Caco-2 (cell line): ENCODE measurements at regions not wholly inside any gene's neighbourhood (a gene's known extent, or its start where the extent isn't known, plus 50 kb on each side); places are given as distances from the start of the nearest gene placed in this dataset.
"Not testable (repeated sequence)": the region's sequence is repeated elsewhere in the genome, so short reads cannot be mapped to it uniquely, and the experiment has no call there.

Experiments
- BruUV-seq: library from RNA; stranded (reverse); fragments of 400-500 nt; replicated peaks from 2 replicates; lab custom pipeline; 2021; lab: Mats Ljungman, UMichigan
- CTCF ChIA-PET: fragments of 300-600 bp; sonication (Branson Sonifier 250); formaldehyde crosslinking; loops from one replicate; lab custom pipeline; 2022; ENCODE audit warnings: antibody characterized with exemption; lab: Charles Lee
- POLR2A ChIA-PET: fragments of 300-600 bp; sonication (Branson Sonifier 250); formaldehyde crosslinking; loops from one replicate; lab custom pipeline; 2022; ENCODE audit warnings: antibody characterized with exemption; lab: Charles Lee
- DNase-seq, 2 experiments: peaks; one replicate each; pipeline versions ENCODE4 v3.0.0 to v3.0.0-alpha.2; 2020 to 2022
- H3K27me3 ChIP-seq: replicated peaks from 2 replicates; pipeline ENCODE4 v1.6.0; 2011; ENCODE audit warnings: low read length; ENCODE audit not compliant: control insufficient read depth, insufficient read depth
- H3K36me3 ChIP-seq: 2 replicates; pipeline ENCODE4 v1.5.1; 2011; ENCODE audit warnings: low read length; ENCODE audit not compliant: control insufficient read depth, insufficient read depth
- H3K4me1 ChIP-seq: fragments of 250-450 bp; sonication (Bioruptor Pico); 2 replicates; pipeline ENCODE4 v1.5.1; 2020; ENCODE audit warnings: mild to moderate bottlenecking
- H3K4me3 ChIP-seq: 2 replicates; pipeline ENCODE4 v1.5.1; 2011; ENCODE audit warnings: low read depth, mild to moderate bottlenecking, control low read depth, low read length
- H3K9me3 ChIP-seq: fragments of 250-450 bp; sonication (Bioruptor Pico); 2 replicates; pipeline ENCODE4 v1.5.1; 2020; ENCODE audit warnings: mild to moderate bottlenecking, moderate library complexity
- H3K27ac Mint-ChIP-seq: one replicate; pipeline ENCODE4 v1.8.0; 2022; ENCODE audit warnings: mixed read lengths; ENCODE audit not compliant: unreplicated experiment
- H3K27me3 Mint-ChIP-seq: one replicate; pipeline ENCODE4 v1.8.0; 2022; ENCODE audit warnings: mixed read lengths; ENCODE audit not compliant: insufficient read depth, unreplicated experiment
- H3K36me3 Mint-ChIP-seq: one replicate; pipeline ENCODE4 v1.8.0; 2022; ENCODE audit warnings: mild to moderate bottlenecking, mixed read lengths; ENCODE audit not compliant: insufficient read depth, unreplicated experiment
- H3K4me1 Mint-ChIP-seq: one replicate; pipeline ENCODE4 v1.8.0; 2022; ENCODE audit warnings: low read depth, mixed read lengths; ENCODE audit not compliant: unreplicated experiment
- H3K4me3 Mint-ChIP-seq: one replicate; pipeline ENCODE4 v1.8.0; 2022; ENCODE audit warnings: mild to moderate bottlenecking, moderate library complexity, mixed read lengths; ENCODE audit not compliant: unreplicated experiment
- H3K9me3 Mint-ChIP-seq: one replicate; pipeline ENCODE4 v1.8.0; 2022; ENCODE audit warnings: mixed read lengths; ENCODE audit not compliant: unreplicated experiment
- intact Hi-C: fragments of 100-400 bp; cut with micrococcal nuclease; formaldehyde crosslinking; loops from one replicate; pipeline ENCODE4 v1.10.0; 2022; ENCODE audit not compliant: unreplicated experiment
- TF ChIP-seq, protein P1 (sequence below), 2 experiments: fragments of 200-600 bp in 1 of 2; IDR thresholded peaks; 1 replicate in 1 of 2; 2 replicates in 1 of 2; pipeline versions ENCODE4 v1.5.1 to v1.8.0; 2011 to 2022; ENCODE audit warnings: antibody characterized with exemption in 1 of 2, control low read depth in 1 of 2, inconsistent platforms in 1 of 2, low read depth in 1 of 2, low read length in 1 of 2, mild to moderate bottlenecking in 1 of 2, moderate library complexity in 1 of 2; ENCODE audit not compliant: insufficient read depth in 1 of 2, severe bottlenecking in 1 of 2, unreplicated experiment in 1 of 2

DNA sequence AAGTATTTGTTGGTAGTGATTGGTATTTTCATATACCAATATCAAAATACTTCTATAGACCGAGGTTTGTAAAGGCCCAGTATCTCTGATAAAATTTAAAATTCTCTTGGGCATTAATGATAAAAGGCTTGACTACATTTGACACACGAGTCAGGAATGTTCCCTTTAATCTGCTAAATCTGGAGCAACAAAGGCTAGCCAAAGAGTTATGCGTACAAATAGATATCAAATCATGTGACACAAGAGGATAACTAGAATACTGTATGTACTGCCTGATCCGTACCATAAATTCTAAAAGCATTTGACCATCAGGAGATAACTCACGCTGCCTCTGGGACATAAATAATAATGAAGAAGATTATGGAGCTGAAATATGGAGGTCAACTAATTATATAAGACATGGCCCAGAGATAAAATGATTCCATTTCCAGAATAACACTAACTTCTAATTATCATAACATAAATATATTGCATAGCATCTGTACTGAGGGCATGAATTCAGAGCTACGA lies 64.2 kb upstream of the SH3GLB1 start:
- Histone ChIP-seq H3K27me3 (no peaks in the 10 kb centered on the region), H3K36me3 (no peaks in the 10 kb centered on the region), H3K9me3 (no peaks in the 10 kb centered on the region), H3K4me1 (no peaks in the 10 kb centered on the region; the same call in 1 of the 2 replicates), H3K4me3 (no peak overlapping the region)
- POLR2A ChIA-PET: no interaction called here
- CTCF ChIA-PET: no interaction called here
- TF ChIP-seq, protein P1, sequence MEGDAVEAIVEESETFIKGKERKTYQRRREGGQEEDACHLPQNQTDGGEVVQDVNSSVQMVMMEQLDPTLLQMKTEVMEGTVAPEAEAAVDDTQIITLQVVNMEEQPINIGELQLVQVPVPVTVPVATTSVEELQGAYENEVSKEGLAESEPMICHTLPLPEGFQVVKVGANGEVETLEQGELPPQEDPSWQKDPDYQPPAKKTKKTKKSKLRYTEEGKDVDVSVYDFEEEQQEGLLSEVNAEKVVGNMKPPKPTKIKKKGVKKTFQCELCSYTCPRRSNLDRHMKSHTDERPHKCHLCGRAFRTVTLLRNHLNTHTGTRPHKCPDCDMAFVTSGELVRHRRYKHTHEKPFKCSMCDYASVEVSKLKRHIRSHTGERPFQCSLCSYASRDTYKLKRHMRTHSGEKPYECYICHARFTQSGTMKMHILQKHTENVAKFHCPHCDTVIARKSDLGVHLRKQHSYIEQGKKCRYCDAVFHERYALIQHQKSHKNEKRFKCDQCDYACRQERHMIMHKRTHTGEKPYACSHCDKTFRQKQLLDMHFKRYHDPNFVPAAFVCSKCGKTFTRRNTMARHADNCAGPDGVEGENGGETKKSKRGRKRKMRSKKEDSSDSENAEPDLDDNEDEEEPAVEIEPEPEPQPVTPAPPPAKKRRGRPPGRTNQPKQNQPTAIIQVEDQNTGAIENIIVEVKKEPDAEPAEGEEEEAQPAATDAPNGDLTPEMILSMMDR (IDR thresholded peaks at IDR 0.05; ENCODE audit: insufficient read depth in 1 of 2, low read depth in 1 of 2, low read length in 1 of 2, severe bottlenecking in 1 of 2, unreplicated experiment in 1 of 2): no peak
- H3K36me3 Mint-ChIP-seq: no peaks in the 10 kb centered on the region
- no peak for DNase-seq
- H3K9me3 Mint-ChIP-seq: no peaks in the 10 kb centered on the region
- intact Hi-C loops: loop anchor here (5.0 kb wide), 1 partner anchor 1718 kb away; no protein-coding TSS in a partner anchor
- H3K27me3 Mint-ChIP-seq: no peaks in the 10 kb centered on the region
- no peak overlapping the region for H3K4me3 Mint-ChIP-seq
- no peak overlapping the region for H3K27ac Mint-ChIP-seq
- no TSS peak for BruUV-seq
- H3K4me1 Mint-ChIP-seq: no peaks in the 10 kb centered on the region

DNA sequence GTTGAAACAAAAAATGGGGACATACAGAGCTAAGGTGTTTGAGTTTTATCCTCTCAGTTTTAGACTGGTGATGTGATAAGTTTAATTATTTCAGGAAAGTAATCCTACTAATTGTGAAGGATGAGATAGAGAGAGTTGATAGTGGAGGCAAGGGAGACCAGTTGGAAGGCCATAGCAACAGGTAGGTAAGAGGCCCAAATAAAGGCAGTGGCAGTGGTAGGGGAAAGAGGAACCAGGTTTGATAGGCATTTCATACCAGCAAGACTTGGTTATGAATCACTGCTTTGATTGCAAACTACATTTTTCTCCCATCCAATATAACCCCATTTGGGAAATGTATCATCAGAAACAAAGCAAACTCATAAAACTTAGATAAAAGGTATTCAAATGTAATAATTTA lies 63.1 kb upstream of the SH3GLB1 start:
- Histone ChIP-seq H3K27me3 (no peaks in the 10 kb centered on the region), H3K36me3 (no peaks in the 10 kb centered on the region), H3K4me1 (no peaks in the 10 kb centered on the region; the same call in 1 of the 2 replicates), H3K9me3 (no peaks in the 10 kb centered on the region), H3K4me3 (no peak overlapping the region)
- H3K4me3 Mint-ChIP-seq: no peak overlapping the region
- H3K27ac Mint-ChIP-seq: peak overlapping the region; percentile 5
- H3K27me3 Mint-ChIP-seq: no peaks in the 10 kb centered on the region
- DNase-seq: no peak
- TF ChIP-seq, protein P1 (IDR thresholded peaks at IDR 0.05; ENCODE audit: insufficient read depth in 1 of 2, low read depth in 1 of 2, low read length in 1 of 2, severe bottlenecking in 1 of 2, unreplicated experiment in 1 of 2): no peak
- CTCF ChIA-PET: no interaction called here
- no peaks in the 10 kb centered on the region for H3K4me1 Mint-ChIP-seq
- intact Hi-C loops: loop anchor here (5.0 kb wide), 1 partner anchor 1719 kb away; no protein-coding TSS in a partner anchor
- H3K9me3 Mint-ChIP-seq: no peaks in the 10 kb centered on the region
- no TSS peak for BruUV-seq
- H3K36me3 Mint-ChIP-seq: no peaks in the 10 kb centered on the region
- POLR2A ChIA-PET: no interaction called here

DNA sequence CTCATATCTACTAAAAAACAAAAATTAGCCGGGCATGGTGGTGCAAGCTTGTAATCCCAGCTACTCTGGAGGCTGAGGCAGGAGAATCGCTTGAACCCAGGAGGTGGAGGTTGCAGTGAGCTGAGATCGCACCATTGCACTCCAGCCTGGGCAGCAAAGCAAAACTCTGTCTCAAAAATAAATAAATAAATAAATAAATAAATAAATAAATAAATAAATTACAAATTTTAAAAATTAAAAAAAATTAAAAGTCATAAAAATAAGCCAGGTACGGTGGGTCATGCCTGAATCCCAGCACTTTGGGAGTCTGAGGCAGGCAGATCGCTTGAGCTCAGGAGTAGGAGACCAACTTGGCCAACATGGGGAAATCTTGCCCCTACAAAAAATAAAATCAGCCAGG lies 59.7 kb upstream of the SH3GLB1 start:
- H3K27me3 ChIP-seq, H3K36me3 ChIP-seq, H3K4me3 Mint-ChIP-seq, BruUV-seq, H3K9me3 ChIP-seq, H3K4me1 ChIP-seq, H3K27ac Mint-ChIP-seq, H3K4me3 ChIP-seq, H3K36me3 Mint-ChIP-seq, H3K9me3 Mint-ChIP-seq, CTCF ChIA-PET, H3K4me1 Mint-ChIP-seq, H3K27me3 Mint-ChIP-seq, POLR2A ChIA-PET, DNase-seq: not testable (repeated sequence)
- intact Hi-C loops: loop anchor here (5.0 kb wide), 1 partner anchor 1722 kb away; no protein-coding TSS in a partner anchor
